22Rv1 (cell line): ENCODE measurements at regions not wholly inside any gene's neighbourhood (a gene's known extent, or its start where the extent isn't known, plus 50 kb on each side); places are given as distances from the start of the nearest gene placed in this dataset.

ENCODE experiments used
- H3K27ac ChIP-seq: fragments of 450-650 bp; 2 replicates; pipeline ENCODE4 v1.5.1; 2017
- CTCF ChIP-seq: fragments of 450-650 bp; IDR thresholded peaks from 2 replicates; pipeline ENCODE4 v1.5.1; 2017; ENCODE audit warnings: mild to moderate bottlenecking
- ZFX ChIP-seq: fragments of 450-650 bp; IDR thresholded peaks from 2 replicates; pipeline ENCODE4 v1.6.1; 2017; ENCODE audit warnings: antibody characterized with exemption, borderline replicate concordance

GRCh38 chr21:17455451-17455850 lies 57.4 kb upstream of the CXADR start:
- no peak overlapping the region for H3K27ac ChIP-seq

GRCh38 chr21:17458279-17458678 lies 54.6 kb upstream of the CXADR start:
- TF ChIP-seq CTCF = no peak
- TF ChIP-seq ZFX = no peak
- no peak overlapping the region for H3K27ac ChIP-seq

More at GRCh38 chr21:17455451-17455850, 57.4 kb upstream of the CXADR start:
- TF ChIP-seq ZFX (no peak), CTCF (no peak)

GRCh38 chr21:17460094-17460493 lies 52.7 kb upstream of the CXADR start:
- TF ChIP-seq ZFX (no peak), CTCF (no peak)
- H3K27ac ChIP-seq = no peak overlapping the region

- TF ChIP-seq CTCF = no peak
- no peak for TF ChIP-seq ZFX
- no peak overlapping the region for H3K27ac ChIP-seq
Measured at GRCh38 chr21:17461014-17461413, 51.8 kb upstream of the CXADR start.

- H3K27ac ChIP-seq = no peak overlapping the region
- TF ChIP-seq CTCF (no peak), ZFX (no peak)
Measured at GRCh38 chr21:17461582-17461981, 51.3 kb upstream of the CXADR start.

GRCh38 chr21:17462276-17462981 lies 50.4 kb upstream of the CXADR start:
- no peak for TF ChIP-seq ZFX
- TF ChIP-seq CTCF = no peak
- H3K27ac ChIP-seq = no peak overlapping the region
